Activated gamma-delta T cell treated with anti-CD3 and anti-CD28 coated beads, Interleukin-2, amount 50 U/mL, for 16 hours (primary cell): ENCODE measurements at regions not wholly inside any gene's neighbourhood (a gene's known extent, or its start where the extent isn't known, plus 50 kb on each side); places are given as distances from the start of the nearest gene placed in this dataset.
"Not testable (repeated sequence)": the region's sequence is repeated elsewhere in the genome, so short reads cannot be mapped to it uniquely, and the experiment has no call there.

Source experiments
- DNase-seq: peaks from one replicate; pipeline ENCODE4 v3.0.0-alpha.2; 2020; ENCODE audit warnings: low read depth

DNA sequence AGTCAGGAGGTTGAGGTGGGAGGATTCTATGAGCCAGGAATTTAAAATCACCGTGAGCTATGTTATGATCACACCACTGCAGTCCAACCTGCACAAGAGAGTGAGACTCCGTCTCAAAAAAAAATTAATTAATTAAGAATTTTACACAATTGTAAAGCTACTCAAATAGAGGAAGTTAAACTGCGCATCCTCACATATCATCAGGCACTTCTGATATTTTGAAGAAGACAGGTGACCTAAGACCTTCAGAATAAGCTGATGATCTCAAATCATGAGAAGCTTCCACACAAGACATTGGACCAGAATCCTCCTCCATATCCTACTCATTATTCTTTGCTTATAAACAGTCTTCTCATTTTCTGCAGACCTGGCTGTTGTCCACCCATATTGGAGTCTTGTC lies 800.9 kb downstream of the TMEM121 start:
- no peak for DNase-seq

DNA sequence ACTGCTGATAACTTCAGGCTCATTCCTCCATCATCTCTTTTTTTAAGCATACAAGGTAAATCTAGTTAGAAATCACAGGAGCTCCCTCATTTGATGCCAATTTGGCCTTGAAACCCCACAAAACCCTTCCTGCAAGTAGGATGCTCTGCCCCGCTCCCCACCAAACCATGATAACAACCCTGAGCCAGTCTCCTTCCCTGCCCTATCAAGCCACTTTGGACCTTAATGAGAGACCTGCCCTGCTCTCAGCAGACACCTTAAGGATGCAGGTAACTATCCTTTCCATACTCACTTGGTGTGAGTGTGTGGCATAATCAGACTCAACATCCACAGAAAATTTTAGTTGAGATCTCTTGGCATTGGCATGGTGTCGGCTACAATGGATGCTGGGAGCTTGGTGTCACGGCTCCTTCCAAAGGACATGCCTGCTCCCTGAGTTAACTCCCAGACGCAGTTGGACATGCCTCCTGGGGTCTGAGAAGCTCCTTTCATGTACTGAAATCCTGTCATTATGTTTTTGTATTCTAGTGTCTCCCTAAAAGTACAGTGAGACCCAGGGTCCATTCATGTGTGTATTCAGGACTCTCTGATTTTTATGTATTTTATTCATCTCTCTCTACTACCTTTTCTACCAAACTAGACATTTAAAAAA lies 801.4 kb downstream of the TMEM121 start:
- DNase-seq, result not testable (repeated sequence)

DNA sequence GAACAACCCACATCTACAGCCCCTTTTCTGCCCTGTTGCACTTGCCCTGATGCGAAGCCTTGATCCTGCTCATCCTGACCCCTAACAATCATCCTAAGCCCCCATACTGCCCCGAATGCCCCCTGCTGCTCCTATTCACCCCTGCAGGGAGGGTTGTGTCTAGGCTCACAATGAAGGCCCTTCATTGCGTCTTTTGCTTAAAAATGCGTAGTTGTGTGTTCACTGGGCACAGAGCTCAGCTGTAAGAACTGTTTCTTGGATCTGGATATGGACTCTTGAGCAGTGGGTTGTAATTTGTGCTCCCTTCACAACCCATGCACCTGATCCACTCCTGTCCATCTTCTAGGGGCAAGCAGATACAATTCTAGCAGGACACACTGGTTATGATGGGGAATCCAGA lies 802.9 kb downstream of the TMEM121 start:
- DNase-seq, result not testable (repeated sequence)

DNA sequence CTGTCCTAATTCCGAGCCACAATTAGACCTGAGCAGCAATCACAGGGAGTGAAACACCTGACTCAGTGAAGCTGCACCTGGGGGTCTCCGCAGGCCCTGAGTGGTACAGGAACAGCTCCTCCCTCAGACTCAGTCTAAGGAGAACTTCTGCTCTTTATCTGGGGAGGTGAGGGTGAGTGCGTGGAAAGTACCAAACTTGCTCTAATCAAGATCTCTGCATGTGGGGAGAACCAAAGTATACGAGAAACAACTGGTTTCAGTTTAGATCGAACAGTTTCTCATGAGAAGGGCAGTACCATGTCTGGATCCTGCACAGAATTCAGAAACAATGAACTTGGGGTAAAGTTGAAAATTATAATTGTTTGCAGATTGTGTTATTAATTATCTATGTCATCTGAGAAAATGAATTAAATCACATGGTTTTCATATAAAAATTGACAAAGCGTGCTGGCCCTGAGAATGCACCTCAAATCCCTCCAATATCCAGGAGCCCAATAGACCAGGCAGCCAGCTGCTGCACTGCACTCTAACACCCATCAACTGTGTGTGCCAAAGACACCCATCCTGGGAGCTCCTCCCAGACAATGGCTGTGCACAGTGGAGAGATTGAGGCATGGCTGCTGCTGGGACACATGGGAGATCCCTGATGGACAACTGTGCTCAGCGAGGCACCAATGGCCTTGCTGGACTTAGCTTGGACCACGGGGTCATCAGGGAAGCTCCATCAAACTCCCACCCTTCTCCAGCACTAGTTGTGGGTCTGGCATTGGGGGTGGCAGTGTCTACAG lies 803.8 kb downstream of the TMEM121 start:
- not testable (repeated sequence) for DNase-seq

DNA sequence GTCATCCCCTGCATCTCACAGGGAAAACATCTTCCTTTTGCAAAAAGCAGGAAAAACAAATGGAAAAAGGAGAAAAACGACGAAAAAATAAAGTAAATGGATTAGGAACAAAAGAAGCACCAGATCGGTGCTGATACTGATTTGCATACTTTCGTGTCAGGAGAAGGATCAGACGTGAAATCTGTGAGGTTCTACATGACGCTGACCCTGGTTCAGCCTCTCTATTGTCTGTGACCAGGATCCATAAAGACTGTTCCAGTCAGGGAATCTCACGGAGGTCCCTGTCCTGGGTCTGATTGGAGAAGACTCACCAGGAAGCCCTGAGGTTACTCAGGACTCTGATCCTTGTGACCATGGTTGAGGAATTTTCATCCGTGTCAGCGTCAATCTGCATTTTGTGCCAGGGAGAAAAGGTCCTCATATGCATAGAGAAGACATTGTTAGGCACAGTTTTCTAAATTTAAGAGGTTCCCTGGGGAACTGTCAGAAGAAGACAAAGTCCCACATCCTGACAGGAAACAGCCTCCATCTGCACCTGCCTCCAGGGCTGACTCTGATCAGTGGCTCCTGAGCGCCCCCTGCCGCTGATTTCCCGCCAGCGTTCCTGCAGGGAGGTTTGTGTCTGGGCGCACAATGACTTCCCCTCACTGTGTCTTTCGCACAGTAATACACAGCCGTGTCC lies 808.2 kb downstream of the TMEM121 start:
- DNase-seq, result peak; percentile 57

DNA sequence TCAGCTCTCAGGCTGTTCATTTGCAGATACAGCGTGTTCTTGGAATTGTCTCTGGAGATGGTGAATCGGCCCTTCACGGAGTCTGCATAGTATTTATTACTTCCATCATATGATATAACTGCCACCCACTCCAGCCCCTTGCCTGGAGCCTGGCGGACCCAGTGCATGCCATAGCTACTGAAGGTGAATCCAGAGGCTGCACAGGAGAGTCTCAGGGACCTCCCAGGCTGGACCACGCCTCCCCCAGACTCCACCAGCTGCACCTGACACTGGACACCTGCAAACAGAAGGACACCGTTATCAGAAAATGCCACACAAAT lies 808.7 kb downstream of the TMEM121 start:
- DNase-seq, result not testable (repeated sequence)

DNA sequence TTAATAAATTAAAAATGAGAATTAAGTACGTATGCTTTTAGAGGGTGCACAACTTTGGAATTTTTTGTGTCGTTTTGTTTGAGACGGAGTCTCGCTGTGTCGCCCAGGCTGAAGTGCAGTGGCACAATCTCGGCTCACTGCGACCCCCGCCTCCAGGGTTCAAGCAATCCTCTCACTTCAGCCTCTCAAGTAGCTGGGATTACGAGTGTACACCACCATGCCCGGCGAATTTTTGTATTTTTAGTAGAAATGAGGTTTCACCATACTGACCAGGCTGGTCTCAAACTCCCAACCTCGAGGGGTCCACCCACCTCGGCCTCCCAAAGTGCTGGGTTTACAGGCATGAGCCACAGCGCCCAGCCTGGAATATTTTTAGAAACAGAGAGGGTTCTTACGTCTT lies 812.4 kb downstream of the TMEM121 start:
- DNase-seq, result not testable (repeated sequence)

DNA sequence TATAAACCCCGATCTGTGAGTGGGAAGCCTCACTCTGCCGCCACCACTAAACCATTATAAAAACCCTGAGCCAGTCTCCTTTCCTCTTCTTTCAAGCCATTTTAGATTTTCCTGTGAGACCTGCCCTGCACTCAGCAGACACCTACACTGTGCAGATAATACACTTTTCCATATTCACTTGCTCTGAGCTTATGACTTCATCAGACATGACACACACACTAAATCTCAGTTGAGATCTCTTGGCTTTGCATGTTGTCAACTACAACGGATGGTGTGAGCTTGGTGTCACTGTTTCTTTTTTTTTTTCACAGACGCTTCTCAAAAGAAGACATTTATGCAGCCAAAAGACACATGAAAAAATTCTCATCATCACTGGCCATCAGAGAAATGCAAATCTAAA lies 814.3 kb downstream of the TMEM121 start:
- DNase-seq, result not testable (repeated sequence)

DNA sequence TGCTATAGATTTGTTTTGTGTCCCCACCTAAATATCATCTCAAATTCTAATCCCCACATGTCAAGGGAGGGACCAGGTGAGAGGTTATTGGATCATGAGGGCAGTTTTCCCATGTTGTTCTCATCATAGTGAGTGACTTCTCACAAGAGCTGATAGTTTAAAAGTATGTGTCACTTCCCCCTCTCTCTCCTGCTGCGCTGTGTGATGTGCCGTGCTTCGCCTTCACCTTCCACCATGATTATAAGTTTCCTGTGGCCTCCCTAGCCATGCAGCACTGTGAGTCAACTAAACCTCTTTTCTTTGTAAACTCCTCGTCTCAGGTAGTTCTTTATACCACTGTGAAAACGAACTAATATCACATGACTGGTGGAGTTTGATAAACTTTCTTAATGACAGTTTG lies 814.8 kb downstream of the TMEM121 start:
- not testable (repeated sequence) for DNase-seq

DNA sequence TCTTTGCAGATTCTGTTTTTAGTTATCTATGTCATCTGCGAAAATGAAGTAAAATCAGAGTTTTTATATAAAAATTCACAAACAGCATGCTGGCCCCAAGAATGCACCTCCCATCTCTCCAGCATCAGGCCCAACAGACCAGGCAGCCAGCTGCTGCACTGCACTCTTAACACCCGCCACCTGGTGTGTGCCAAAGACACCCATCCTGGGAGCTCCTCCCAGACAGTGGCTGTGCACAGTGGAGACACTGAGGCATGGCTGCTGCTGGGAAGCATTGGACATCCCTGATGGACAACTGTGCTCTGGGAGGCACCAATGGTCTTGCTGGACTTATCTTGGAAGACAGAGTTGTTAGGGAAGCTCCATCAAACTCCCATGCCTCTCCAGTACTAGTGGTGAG lies 817.2 kb downstream of the TMEM121 start:
- no peak for DNase-seq

DNA sequence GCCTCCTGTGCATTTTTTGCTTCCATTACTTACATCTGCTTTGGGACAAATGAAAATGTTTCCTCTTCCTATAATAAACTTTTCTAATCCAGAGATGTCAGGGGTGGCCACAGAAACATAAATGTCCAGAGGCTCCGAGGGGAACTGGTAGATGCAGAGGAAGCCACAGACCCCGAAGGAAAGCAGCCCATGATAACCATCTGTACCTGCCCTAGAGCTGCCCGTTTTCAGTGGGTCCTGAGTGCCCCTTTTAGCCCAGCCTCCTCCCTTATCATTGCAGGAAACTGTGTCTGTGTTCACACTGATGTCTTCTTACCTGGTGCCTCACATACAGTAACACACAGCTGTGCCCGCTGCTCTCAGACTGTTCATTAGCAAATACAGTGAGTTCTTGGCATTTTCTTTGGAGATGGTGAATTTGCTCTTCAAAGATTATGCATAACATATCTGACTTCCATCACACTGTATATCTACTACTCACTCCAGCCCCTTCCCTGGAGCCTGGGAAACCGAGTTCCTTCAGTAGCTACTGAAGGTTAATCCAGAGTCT lies 817.8 kb downstream of the TMEM121 start:
- DNase-seq, result not testable (repeated sequence)

DNA sequence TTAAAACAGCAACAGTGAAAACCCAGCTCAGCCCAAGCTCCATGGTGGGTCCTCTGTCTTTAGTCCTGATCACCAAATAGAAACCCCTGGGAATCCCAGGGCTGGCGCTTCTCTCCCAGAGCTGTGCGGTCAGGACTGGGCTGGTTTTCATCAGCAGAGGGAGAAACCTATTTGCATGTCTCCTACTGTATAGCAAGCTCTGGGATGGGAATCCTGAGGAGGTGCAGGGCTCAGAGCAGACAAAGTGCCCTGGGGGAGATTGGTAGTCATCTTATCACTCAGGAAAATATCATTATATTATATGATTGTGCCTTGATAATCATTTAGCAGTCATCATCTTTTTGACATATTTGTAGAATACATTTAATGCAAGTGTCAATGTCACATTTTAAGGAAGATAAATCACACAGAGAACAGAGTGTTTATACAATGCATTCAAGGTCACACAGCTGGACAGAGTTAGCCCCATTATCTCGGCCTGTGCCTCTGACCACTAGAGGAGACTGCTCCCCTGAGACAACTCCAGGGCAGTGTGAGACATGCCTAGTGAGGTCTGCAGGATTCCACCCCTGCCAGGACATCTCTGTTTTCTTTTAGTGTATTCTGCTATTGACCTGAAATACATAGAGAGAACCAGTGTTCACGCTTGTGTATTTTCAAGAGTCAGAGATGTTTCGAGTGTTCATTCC lies 818.6 kb downstream of the TMEM121 start:
- DNase-seq, result not testable (repeated sequence)

DNA sequence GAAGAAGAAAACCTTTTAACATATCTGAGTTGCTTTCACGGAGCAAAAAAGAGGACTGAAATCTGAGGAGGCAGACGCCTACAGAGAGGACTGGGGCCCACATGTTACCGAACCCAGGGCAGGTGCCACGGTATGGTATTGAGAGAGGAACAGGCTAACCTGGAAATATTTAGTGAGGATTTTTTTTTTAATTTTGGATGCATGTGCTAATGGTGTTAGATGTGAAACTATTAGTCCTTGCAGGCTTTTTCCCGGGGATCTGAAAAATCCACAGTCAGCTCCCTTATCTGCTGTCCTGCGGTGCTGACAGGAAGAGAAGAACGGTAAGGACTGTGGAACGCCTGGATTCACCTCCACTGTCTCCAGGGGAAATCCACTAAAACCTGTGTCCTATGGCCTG lies 819.7 kb downstream of the TMEM121 start:
- DNase-seq, result no peak

DNA sequence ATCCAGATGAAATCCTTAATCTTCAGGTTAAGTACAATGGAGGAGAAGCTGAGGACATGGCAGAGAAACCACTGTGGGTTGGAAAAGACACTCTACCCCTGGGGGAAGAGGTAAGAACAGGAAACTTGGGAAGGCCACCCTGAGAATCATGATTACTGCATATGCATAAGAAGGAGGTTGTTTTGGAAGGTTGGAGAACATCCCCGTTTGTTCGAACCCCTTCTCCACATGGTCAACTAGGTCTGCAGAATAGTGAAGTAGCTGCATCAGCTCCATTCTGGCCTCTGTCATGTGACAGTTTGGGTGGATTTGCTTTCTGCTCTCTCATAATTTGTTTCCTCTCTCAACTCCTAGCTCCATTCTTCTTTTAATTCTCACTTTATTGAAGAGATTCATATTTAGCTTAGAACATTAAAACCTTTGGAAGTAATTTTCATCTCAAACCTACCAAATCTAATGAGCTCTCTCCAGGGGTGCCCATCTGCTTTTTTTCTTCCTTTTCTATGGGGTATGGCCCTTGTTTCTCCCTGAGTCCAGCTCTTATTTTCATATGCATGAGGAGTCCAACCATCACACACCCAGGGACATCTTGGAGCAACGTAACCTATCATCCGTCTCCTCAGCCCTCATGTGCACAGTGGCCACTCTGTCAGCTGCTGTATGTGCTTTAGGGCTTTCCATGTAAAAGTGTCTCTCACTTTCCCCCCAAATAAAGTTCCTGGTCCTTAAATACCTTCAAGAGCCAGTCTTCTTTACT lies 820.3 kb downstream of the TMEM121 start:
- DNase-seq, result no peak

DNA sequence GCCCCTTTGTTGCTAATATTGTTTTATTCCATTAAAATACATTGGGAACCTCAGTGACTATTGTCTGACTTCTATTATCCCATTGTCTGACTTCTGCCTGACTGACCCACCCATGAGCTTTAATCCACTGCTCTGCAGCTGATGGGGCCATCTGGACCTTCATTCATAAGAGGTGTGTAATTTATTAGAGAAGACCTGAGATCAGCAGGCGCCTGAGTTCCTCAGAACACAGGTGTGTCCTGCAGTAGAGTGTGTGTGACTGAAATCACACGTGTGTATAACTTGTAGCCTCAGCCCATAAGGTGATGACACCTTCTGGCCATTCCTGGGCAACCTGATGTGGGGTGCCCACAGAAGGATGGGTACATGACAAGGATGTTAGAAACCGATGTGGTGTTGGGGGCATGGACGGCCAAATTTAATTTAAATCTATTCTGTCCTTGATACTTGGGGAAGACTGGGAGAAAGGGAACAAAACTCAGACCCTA lies 821.0 kb downstream of the TMEM121 start:
- no peak for DNase-seq

DNA sequence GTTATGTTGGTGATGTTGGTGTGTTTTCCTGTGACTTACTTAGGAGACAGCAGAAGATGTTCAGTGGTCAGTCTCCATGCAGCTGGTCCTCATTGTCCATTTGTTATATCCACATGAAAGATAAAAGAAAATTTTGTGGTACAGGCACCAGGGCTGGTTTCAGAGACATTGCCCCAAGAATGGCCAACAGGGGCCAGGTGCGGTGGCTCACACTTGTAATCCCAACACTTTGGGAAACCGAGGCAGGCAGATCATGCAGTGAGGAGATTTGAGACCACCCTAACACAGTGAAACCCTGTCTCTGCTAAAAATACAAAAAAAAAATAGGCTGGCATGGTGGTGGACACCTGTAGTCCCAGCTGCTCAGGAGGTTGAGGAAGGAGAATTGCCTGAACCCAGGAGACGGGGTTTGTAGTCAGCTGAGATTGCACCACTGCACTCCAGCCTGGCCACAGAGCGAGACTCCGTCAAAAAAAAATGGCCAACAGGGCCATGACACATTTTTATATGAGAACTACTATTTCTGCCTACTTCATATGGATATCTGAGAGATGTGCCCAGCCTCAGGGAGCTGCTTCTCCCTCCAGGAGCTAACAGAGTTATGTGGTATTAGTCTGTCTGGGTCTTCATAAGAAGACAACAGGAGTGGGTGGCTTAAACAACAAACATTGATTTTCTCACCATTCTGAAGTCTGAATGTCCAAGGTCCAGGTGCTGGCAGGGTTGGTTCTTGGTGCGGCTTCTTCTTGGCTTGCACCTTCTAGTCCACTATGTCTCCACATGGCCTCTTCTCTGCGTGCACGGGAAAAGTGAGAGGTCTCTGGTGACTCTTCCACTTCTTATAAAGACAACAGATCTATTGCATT lies 821.7 kb downstream of the TMEM121 start:
- DNase-seq, result no peak

DNA sequence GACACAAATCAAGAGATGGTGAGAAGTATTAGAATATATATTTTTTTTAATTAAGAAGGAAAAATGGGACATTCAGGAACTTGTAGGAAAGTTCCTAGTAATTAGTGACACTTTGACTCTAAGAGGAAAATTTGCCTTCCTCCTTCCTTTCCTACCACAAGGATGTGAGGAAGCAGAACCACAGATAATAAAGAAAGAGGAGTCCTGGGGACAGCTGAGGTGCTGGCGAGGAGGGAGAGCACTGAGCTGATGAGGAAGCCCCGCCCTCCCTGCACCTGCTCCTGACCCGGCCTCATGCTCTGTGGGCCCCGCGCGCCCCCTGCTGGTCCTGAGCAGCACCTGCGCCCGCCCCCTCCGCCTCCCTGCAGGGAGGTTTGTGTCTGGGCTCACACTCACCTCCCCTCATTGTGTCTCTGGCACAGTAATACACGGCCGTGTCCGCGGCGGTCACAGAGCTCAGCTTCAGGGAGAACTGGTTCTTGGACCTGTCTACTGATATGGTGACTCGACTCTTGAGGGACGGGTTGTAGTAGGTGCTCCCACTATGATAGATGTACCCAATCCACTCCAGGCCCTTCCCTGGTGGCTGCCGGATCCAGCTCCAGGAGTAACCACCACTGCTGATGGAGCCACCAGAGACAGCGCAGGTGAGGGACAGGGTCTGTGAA lies 822.6 kb downstream of the TMEM121 start:
- DNase-seq, result peak; percentile 86

DNA sequence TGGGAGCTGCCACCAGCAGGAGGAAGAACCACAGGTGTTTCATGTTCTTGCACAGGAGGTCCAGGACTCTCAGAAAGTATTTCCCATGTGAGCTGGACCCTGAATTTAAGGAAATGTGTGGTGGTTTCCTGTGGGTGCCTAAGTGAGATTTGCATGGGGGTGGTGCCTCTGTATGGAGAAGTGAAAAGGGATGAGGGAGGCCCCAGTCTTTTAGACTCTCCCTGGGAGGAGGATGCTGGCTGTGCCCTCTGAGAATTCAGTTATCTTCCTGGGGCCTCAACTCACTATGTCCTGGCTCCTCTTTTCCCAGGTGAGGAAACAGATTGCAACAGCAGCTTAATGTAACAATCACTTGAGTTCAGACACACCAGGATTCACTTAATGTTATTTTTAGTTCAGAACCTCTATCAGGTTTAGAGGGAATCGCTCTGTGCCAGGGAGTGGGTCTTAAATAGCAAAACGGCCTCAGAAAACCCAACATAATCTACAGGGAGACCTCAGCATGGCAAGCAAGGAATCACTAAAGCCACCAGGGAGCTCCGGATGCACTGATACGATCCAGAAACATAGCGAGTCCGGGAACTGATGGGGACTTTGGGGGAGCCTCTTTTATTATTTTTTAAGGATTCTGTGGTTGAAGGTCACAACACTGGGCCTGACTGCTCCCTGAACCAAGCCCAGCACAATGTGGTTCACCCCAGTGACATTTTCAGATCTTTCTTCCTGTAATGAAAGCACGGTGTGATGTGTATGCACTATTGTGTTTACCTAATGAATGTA lies 823.5 kb downstream of the TMEM121 start:
- not testable (repeated sequence) for DNase-seq
